ENCODE measurements at regions not wholly inside any gene's neighbourhood (a gene's known extent, or its start where the extent isn't known, plus 50 kb on each side); places are given as distances from the start of the nearest gene placed in this dataset.

- Histone ChIP-seq H3K9me3 (replicated peaks in 1 of 3) (no peaks in the 10 kb centered on the region), H3K4me3 (no peak overlapping the region), H3K4me1 (replicated peaks in 1 of 2) (no peaks in the 10 kb centered on the region), H3K36me3 (replicated peaks in 1 of 2) (no peaks in the 10 kb centered on the region), H3K27ac (no peak overlapping the region), H3K27me3 (no peaks in the 10 kb centered on the region)
- TF ChIP-seq POLR2A (IDR thresholded peaks at IDR 0.05) = no peak
- no peak for TF ChIP-seq CTCF (IDR thresholded peaks at IDR 0.05)
- intact Hi-C loops (cut with DNase I) = no loop called here
- no peak for DNase-seq
Observed at GRCh38 chr12:43098071-43098470, 453.9 kb downstream of the ADAMTS20 start.

GRCh38 chr12:43097471-43097870 lies 454.5 kb downstream of the ADAMTS20 start:
- Histone ChIP-seq H3K4me1 (replicated peaks in 1 of 2) (no peaks in the 10 kb centered on the region), H3K36me3 (replicated peaks in 1 of 2) (no peaks in the 10 kb centered on the region), H3K27ac (no peak overlapping the region), H3K27me3 (no peaks in the 10 kb centered on the region), H3K4me3 (no peak overlapping the region), H3K9me3 (replicated peaks in 1 of 3) (no peaks in the 10 kb centered on the region)
- 83 to 93% (median 88%) methylated on average over 1 of the region's 1 CpG for WGBS, 4 donors
- intact Hi-C loops (cut with DNase I) = no loop called here
- no peak for DNase-seq
- TF ChIP-seq CTCF (IDR thresholded peaks at IDR 0.05) = no peak
- no peak for TF ChIP-seq POLR2A (IDR thresholded peaks at IDR 0.05)

GRCh38 chr12:43095669-43096280 lies 456.2 kb downstream of the ADAMTS20 start:
- no peaks in the 10 kb centered on the region for H3K27me3 ChIP-seq
- TF ChIP-seq POLR2A (IDR thresholded peaks at IDR 0.05) = no peak

GRCh38 chr12:43094886-43095575 lies 457.0 kb downstream of the ADAMTS20 start:
- Histone ChIP-seq H3K4me1 (replicated peaks in 1 of 2) (no peaks in the 10 kb centered on the region), H3K9me3 (replicated peaks in 1 of 3) (no peaks in the 10 kb centered on the region), H3K27ac (no peak overlapping the region), H3K4me3 (no peak overlapping the region), H3K36me3 (replicated peaks in 1 of 2) (no peaks in the 10 kb centered on the region), H3K27me3 (no peaks in the 10 kb centered on the region)
- TF ChIP-seq POLR2A (IDR thresholded peaks at IDR 0.05) (no peak), CTCF (IDR thresholded peaks at IDR 0.05) (no peak)
- DNase-seq = no peak
- 56 to 70% (median 65%) methylated on average over 2 of the region's 2 CpGs for WGBS, 4 donors
- intact Hi-C loops (cut with DNase I) = no loop called here

More at GRCh38 chr12:43095669-43096280, 456.2 kb downstream of the ADAMTS20 start:
- H3K9me3 ChIP-seq (replicated peaks in 1 of 3) = no peaks in the 10 kb centered on the region
- intact Hi-C loops (cut with DNase I) = no loop called here
- no peak overlapping the region for H3K4me3 ChIP-seq
- no peaks in the 10 kb centered on the region for H3K4me1 ChIP-seq (replicated peaks in 1 of 2)
- no peak for DNase-seq
- H3K27ac ChIP-seq = no peak overlapping the region
- 60 to 71% (median 66%) methylated on average over 6 of the region's 6 CpGs for WGBS, 4 donors
- H3K36me3 ChIP-seq (replicated peaks in 1 of 2) = no peaks in the 10 kb centered on the region

GRCh38 chr12:43090981-43091380 lies 461.0 kb downstream of the ADAMTS20 start:
- no peaks in the 10 kb centered on the region for H3K4me1 ChIP-seq (replicated peaks in 1 of 2)
- intact Hi-C loops (cut with DNase I) = no loop called here
- H3K9me3 ChIP-seq (replicated peaks in 1 of 3) = peaks cover 0 to 6% (median 0%) of the 10 kb centered on the region in 3 donors
- WGBS, 4 donors = 88 to 93% (median 91%) methylated on average over 2 of the region's 2 CpGs
- H3K36me3 ChIP-seq (replicated peaks in 1 of 2) = no peaks in the 10 kb centered on the region
- no peak overlapping the region for H3K4me3 ChIP-seq
- TF ChIP-seq CTCF (IDR thresholded peaks at IDR 0.05) (no peak), POLR2A (IDR thresholded peaks at IDR 0.05) (no peak)
- H3K27ac ChIP-seq = no peak overlapping the region
- DNase-seq = no peak
- H3K27me3 ChIP-seq = no peaks in the 10 kb centered on the region

Measured in adrenal gland (tissue), 9 donors.